GM20000 (cell line): ENCODE measurements at regions not wholly inside any gene's neighbourhood (a gene's known extent, or its start where the extent isn't known, plus 50 kb on each side); places are given as distances from the start of the nearest gene placed in this dataset.
"Not testable (repeated sequence)": the region's sequence is repeated elsewhere in the genome, so short reads cannot be mapped to it uniquely, and the experiment has no call there.

Source experiments
- DNase-seq: peaks from one replicate; pipeline ENCODE4 v3.0.0; 2012; ENCODE audit warnings: low spot score
- CTCF ChIP-seq: IDR thresholded peaks from 2 replicates; pipeline ENCODE4 v1.5.1; 2012; ENCODE audit warnings: mild to moderate bottlenecking, control low read depth; ENCODE audit errors: extremely low read depth, missing control alignments

- no peak for TF ChIP-seq CTCF
- no peak for DNase-seq
Measured at GRCh38 chr21:14306126-14306907, 76.6 kb downstream of the HSPA13 start.

- TF ChIP-seq CTCF = no peak
Measured at GRCh38 chr21:14303731-14304488, 79.0 kb downstream of the HSPA13 start.

GRCh38 chr21:14300074-14300473, 82.9 kb downstream of the HSPA13 start:
- no peak for TF ChIP-seq CTCF
- DNase-seq = no peak

More at GRCh38 chr21:14303731-14304488, 79.0 kb downstream of the HSPA13 start:
- DNase-seq = no peak

- TF ChIP-seq CTCF = no peak
- DNase-seq = no peak
Measured at GRCh38 chr21:14290576-14290975, 74.6 kb downstream of the RBM11 start.

GRCh38 chr21:14288922-14289321, 73.0 kb downstream of the RBM11 start:
- no peak for TF ChIP-seq CTCF
- DNase-seq = no peak

- TF ChIP-seq CTCF = no peak
- DNase-seq = no peak
Measured at GRCh38 chr21:14285147-14285761, 69.3 kb downstream of the RBM11 start.

- no peak for DNase-seq
Measured at GRCh38 chr21:14284481-14284880, 68.5 kb downstream of the RBM11 start.

GRCh38 chr21:14281188-14281900, 65.4 kb downstream of the RBM11 start:
- DNase-seq = not testable (repeated sequence)

More at GRCh38 chr21:14284481-14284880, 68.5 kb downstream of the RBM11 start:
- no peak for TF ChIP-seq CTCF
